ENCODE measurements at regions not wholly inside any gene's neighbourhood (a gene's known extent, or its start where the extent isn't known, plus 50 kb on each side); places are given as distances from the start of the nearest gene placed in this dataset.

GRCh38 chr11:128182844-128183243 lies 404.5 kb downstream of the ETS1 start:
- H3K9me3 ChIP-seq (ENCODE audit: control insufficient read depth in 3 of 3, low read length in 3 of 3) = no peaks in the 10 kb centered on the region
- no peak overlapping the region for H3K27ac ChIP-seq (ENCODE audit: low read depth, low read length)
- no peaks in the 10 kb centered on the region for H3K27me3 ChIP-seq (ENCODE audit: control insufficient read depth in 3 of 3, insufficient read depth in 3 of 3, low read length in 3 of 3)
- no peak overlapping the region for H3K9ac ChIP-seq (ENCODE audit: low read depth in 1 of 3, low read length in 3 of 3)
- no peaks in the 10 kb centered on the region for H3K4me1 ChIP-seq (ENCODE audit: control insufficient read depth in 3 of 3, insufficient read depth in 3 of 3, low read length in 3 of 3)
- no peaks in the 10 kb centered on the region for H3K36me3 ChIP-seq (ENCODE audit: control insufficient read depth in 3 of 3, insufficient read depth in 3 of 3, low read length in 3 of 3)
- no peak overlapping the region for H3K4me3 ChIP-seq (ENCODE audit: low read length in 3 of 3)

DNA sequence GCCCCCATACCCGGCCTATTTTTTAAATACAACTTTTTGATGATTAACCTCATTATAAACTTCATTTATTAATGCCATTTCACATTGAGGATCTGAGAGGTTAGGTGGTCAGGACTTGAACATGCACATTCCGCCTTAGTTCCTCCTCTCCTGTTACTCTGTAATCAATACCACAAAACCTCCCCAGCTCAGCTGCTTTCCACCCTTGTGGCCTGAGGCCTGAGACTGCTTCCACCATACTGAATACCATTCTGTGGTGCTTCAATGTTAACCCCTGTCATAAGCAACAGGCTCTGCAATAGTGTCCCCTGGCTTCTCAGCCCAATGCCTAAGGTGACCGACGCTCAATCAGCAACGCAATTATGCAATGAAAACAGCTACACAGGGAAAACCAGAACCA lies 405.4 kb downstream of the ETS1 start:
- Histone ChIP-seq H3K27me3 (ENCODE audit: control insufficient read depth in 3 of 3, insufficient read depth in 3 of 3, low read length in 3 of 3) (no peaks in the 10 kb centered on the region), H3K9me3 (ENCODE audit: control insufficient read depth in 3 of 3, low read length in 3 of 3) (no peaks in the 10 kb centered on the region), H3K9ac (ENCODE audit: low read depth in 1 of 3, low read length in 3 of 3) (no peak overlapping the region), H3K4me1 (ENCODE audit: control insufficient read depth in 3 of 3, insufficient read depth in 3 of 3, low read length in 3 of 3) (no peaks in the 10 kb centered on the region), H3K27ac (ENCODE audit: low read depth, low read length) (no peak overlapping the region), H3K36me3 (ENCODE audit: control insufficient read depth in 3 of 3, insufficient read depth in 3 of 3, low read length in 3 of 3) (no peaks in the 10 kb centered on the region), H3K4me3 (ENCODE audit: low read length in 3 of 3) (no peak overlapping the region)

GRCh38 chr11:128181088-128181480 lies 406.3 kb downstream of the ETS1 start:
- no peaks in the 10 kb centered on the region for H3K27me3 ChIP-seq (ENCODE audit: control insufficient read depth in 3 of 3, insufficient read depth in 3 of 3, low read length in 3 of 3)
- no peak overlapping the region for H3K9ac ChIP-seq (ENCODE audit: low read depth in 1 of 3, low read length in 3 of 3)
- no peak overlapping the region for H3K27ac ChIP-seq (ENCODE audit: low read depth, low read length)
- no peaks in the 10 kb centered on the region for H3K36me3 ChIP-seq (ENCODE audit: control insufficient read depth in 3 of 3, insufficient read depth in 3 of 3, low read length in 3 of 3)
- H3K4me3 ChIP-seq (ENCODE audit: low read length in 3 of 3) = no peak overlapping the region
- no peaks in the 10 kb centered on the region for H3K4me1 ChIP-seq (ENCODE audit: control insufficient read depth in 3 of 3, insufficient read depth in 3 of 3, low read length in 3 of 3)
- H3K9me3 ChIP-seq (ENCODE audit: control insufficient read depth in 3 of 3, low read length in 3 of 3) = no peaks in the 10 kb centered on the region

GRCh38 chr11:128180441-128181087 lies 406.8 kb downstream of the ETS1 start:
- no peak overlapping the region for H3K9ac ChIP-seq (ENCODE audit: low read depth in 1 of 3, low read length in 3 of 3)
- no peak overlapping the region for H3K4me3 ChIP-seq (ENCODE audit: low read length in 3 of 3)

DNA sequence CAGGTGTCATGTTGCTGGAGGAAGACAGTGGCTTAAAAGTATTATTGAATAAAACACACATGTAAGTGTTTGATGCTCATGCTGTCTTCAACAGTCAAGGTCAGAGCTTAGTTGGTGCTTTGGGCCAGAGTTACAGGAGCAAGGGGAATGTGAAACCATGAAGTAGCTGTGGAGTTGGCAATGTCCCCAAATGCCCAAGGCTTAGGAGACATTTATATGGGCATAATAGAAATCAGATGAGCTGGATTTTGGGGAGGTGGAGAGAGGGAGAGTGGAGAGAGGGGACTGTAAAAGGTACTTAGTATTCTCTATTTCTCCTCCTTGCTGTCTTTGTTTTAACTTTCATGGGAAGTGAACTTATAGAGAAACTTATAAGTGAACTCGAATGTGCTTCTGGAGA lies 407.8 kb downstream of the ETS1 start:
- no peak overlapping the region for H3K9ac ChIP-seq (ENCODE audit: low read depth in 1 of 3, low read length in 3 of 3)
- H3K9me3 ChIP-seq (ENCODE audit: control insufficient read depth in 3 of 3, low read length in 3 of 3) = no peaks in the 10 kb centered on the region
- H3K36me3 ChIP-seq (ENCODE audit: control insufficient read depth in 3 of 3, insufficient read depth in 3 of 3, low read length in 3 of 3) = no peaks in the 10 kb centered on the region
- H3K4me1 ChIP-seq (ENCODE audit: control insufficient read depth in 3 of 3, insufficient read depth in 3 of 3, low read length in 3 of 3) = no peaks in the 10 kb centered on the region
- no peaks in the 10 kb centered on the region for H3K27me3 ChIP-seq (ENCODE audit: control insufficient read depth in 3 of 3, insufficient read depth in 3 of 3, low read length in 3 of 3)
- H3K27ac ChIP-seq (ENCODE audit: low read depth, low read length) = no peak overlapping the region
- H3K4me3 ChIP-seq (ENCODE audit: low read length in 3 of 3) = no peak overlapping the region

More at GRCh38 chr11:128180441-128181087, 406.8 kb downstream of the ETS1 start:
- no peaks in the 10 kb centered on the region for H3K9me3 ChIP-seq (ENCODE audit: control insufficient read depth in 3 of 3, low read length in 3 of 3)
- H3K27me3 ChIP-seq (ENCODE audit: control insufficient read depth in 3 of 3, insufficient read depth in 3 of 3, low read length in 3 of 3) = no peaks in the 10 kb centered on the region
- no peaks in the 10 kb centered on the region for H3K4me1 ChIP-seq (ENCODE audit: control insufficient read depth in 3 of 3, insufficient read depth in 3 of 3, low read length in 3 of 3)
- no peaks in the 10 kb centered on the region for H3K36me3 ChIP-seq (ENCODE audit: control insufficient read depth in 3 of 3, insufficient read depth in 3 of 3, low read length in 3 of 3)
- no peak overlapping the region for H3K27ac ChIP-seq (ENCODE audit: low read depth, low read length)

GRCh38 chr11:128179039-128179438 lies 408.3 kb downstream of the ETS1 start:
- Histone ChIP-seq H3K4me3 (ENCODE audit: low read length in 3 of 3) (no peak overlapping the region), H3K9me3 (ENCODE audit: control insufficient read depth in 3 of 3, low read length in 3 of 3) (no peaks in the 10 kb centered on the region), H3K27me3 (ENCODE audit: control insufficient read depth in 3 of 3, insufficient read depth in 3 of 3, low read length in 3 of 3) (no peaks in the 10 kb centered on the region), H3K9ac (ENCODE audit: low read depth in 1 of 3, low read length in 3 of 3) (no peak overlapping the region), H3K36me3 (ENCODE audit: control insufficient read depth in 3 of 3, insufficient read depth in 3 of 3, low read length in 3 of 3) (no peaks in the 10 kb centered on the region), H3K27ac (ENCODE audit: low read depth, low read length) (no peak overlapping the region), H3K4me1 (ENCODE audit: control insufficient read depth in 3 of 3, insufficient read depth in 3 of 3, low read length in 3 of 3) (no peaks in the 10 kb centered on the region)

GRCh38 chr11:128174465-128175291 lies 412.7 kb downstream of the ETS1 start:
- Histone ChIP-seq H3K36me3 (ENCODE audit: control insufficient read depth in 3 of 3, insufficient read depth in 3 of 3, low read length in 3 of 3) (no peaks in the 10 kb centered on the region), H3K4me1 (ENCODE audit: control insufficient read depth in 3 of 3, insufficient read depth in 3 of 3, low read length in 3 of 3) (no peaks in the 10 kb centered on the region), H3K9ac (ENCODE audit: low read depth in 1 of 3, low read length in 3 of 3) (no peak overlapping the region), H3K9me3 (ENCODE audit: control insufficient read depth in 3 of 3, low read length in 3 of 3) (no peaks in the 10 kb centered on the region), H3K27me3 (ENCODE audit: control insufficient read depth in 3 of 3, insufficient read depth in 3 of 3, low read length in 3 of 3) (no peaks in the 10 kb centered on the region), H3K27ac (ENCODE audit: low read depth, low read length) (no peak overlapping the region), H3K4me3 (ENCODE audit: low read length in 3 of 3) (no peak overlapping the region)

DNA sequence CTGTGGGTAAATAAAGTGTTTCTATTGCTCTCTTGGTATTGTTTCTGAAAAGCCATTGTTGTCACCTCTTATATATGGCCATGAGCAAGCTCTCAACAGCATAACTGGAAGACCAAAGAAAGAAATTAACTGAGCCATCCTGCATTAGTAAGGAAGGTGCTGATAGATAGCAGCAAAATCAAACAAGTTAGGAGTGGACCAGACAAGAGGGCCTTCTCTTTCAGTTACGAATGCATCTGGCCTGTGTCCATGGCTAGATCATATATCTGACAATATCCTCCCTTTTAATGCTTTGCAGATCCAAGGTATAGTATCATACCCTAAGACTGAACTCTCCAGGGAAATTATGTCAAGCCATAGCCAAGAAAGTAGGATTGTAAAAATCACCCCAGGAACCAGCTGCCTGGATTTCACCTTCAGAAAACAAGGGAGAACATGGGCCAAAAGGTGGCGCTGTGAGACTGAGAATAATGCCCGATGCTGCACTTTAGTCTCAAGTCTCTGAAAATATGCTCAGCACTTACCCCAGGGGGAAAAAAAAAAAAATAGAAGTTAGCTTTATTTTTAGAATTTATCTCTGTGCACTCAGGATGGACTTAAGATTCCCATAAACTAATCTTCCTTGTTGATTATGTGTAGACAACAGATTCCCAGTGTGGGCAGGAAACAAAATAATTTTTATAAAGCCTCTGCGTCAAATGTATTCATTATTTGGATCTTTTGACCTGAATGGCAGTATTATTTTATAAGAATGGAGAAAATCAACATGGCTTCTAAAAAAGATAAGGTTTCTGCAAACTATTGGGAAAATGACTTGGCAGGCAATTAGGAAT lies 415.1 kb downstream of the ETS1 start:
- Histone ChIP-seq H3K9ac (ENCODE audit: low read depth in 1 of 3, low read length in 3 of 3) (no peak overlapping the region), H3K36me3 (ENCODE audit: control insufficient read depth in 3 of 3, insufficient read depth in 3 of 3, low read length in 3 of 3) (no peaks in the 10 kb centered on the region), H3K27ac (ENCODE audit: low read depth, low read length) (no peak overlapping the region), H3K4me3 (ENCODE audit: low read length in 3 of 3) (no peak overlapping the region), H3K9me3 (ENCODE audit: control insufficient read depth in 3 of 3, low read length in 3 of 3) (no peaks in the 10 kb centered on the region), H3K27me3 (ENCODE audit: control insufficient read depth in 3 of 3, insufficient read depth in 3 of 3, low read length in 3 of 3) (no peaks in the 10 kb centered on the region), H3K4me1 (ENCODE audit: control insufficient read depth in 3 of 3, insufficient read depth in 3 of 3, low read length in 3 of 3) (no peaks in the 10 kb centered on the region)

GRCh38 chr11:128171506-128171905 lies 415.9 kb downstream of the ETS1 start:
- no peaks in the 10 kb centered on the region for H3K4me1 ChIP-seq (ENCODE audit: control insufficient read depth in 3 of 3, insufficient read depth in 3 of 3, low read length in 3 of 3)
- H3K36me3 ChIP-seq (ENCODE audit: control insufficient read depth in 3 of 3, insufficient read depth in 3 of 3, low read length in 3 of 3) = no peaks in the 10 kb centered on the region
- no peak overlapping the region for H3K27ac ChIP-seq (ENCODE audit: low read depth, low read length)
- H3K27me3 ChIP-seq (ENCODE audit: control insufficient read depth in 3 of 3, insufficient read depth in 3 of 3, low read length in 3 of 3) = no peaks in the 10 kb centered on the region
- no peak overlapping the region for H3K9ac ChIP-seq (ENCODE audit: low read depth in 1 of 3, low read length in 3 of 3)
- no peak overlapping the region for H3K4me3 ChIP-seq (ENCODE audit: low read length in 3 of 3)
- no peaks in the 10 kb centered on the region for H3K9me3 ChIP-seq (ENCODE audit: control insufficient read depth in 3 of 3, low read length in 3 of 3)

- no peaks in the 10 kb centered on the region for H3K27me3 ChIP-seq (ENCODE audit: control insufficient read depth in 3 of 3, insufficient read depth in 3 of 3, low read length in 3 of 3)
- no peak overlapping the region for H3K4me3 ChIP-seq (ENCODE audit: low read length in 3 of 3)
- no peak overlapping the region for H3K27ac ChIP-seq (ENCODE audit: low read depth, low read length)
- no peak overlapping the region for H3K9ac ChIP-seq (ENCODE audit: low read depth in 1 of 3, low read length in 3 of 3)
- H3K4me1 ChIP-seq (ENCODE audit: control insufficient read depth in 3 of 3, insufficient read depth in 3 of 3, low read length in 3 of 3) = no peaks in the 10 kb centered on the region
- no peaks in the 10 kb centered on the region for H3K36me3 ChIP-seq (ENCODE audit: control insufficient read depth in 3 of 3, insufficient read depth in 3 of 3, low read length in 3 of 3)
- no peaks in the 10 kb centered on the region for H3K9me3 ChIP-seq (ENCODE audit: control insufficient read depth in 3 of 3, low read length in 3 of 3)
Observed at GRCh38 chr11:128165572-128165971, 421.8 kb downstream of the ETS1 start.
